GM19468 (cell line): ENCODE measurements at regions not wholly inside any gene's neighbourhood (a gene's known extent, or its start where the extent isn't known, plus 50 kb on each side); places are given as distances from the start of the nearest gene placed in this dataset.

Source experiments
- ATAC-seq: cut with Tn5 transposase; IDR thresholded peaks from one replicate; pipeline ENCODE4 v1.9.1; 2021; ENCODE audit warnings: mild to moderate bottlenecking, moderate library complexity, moderate number of reproducible peaks; ENCODE audit not compliant: unreplicated experiment; ENCODE audit errors: extremely low read depth

GRCh38 chr5:63570752-63571151 lies 391.5 kb downstream of the HTR1A start:
- no peak for ATAC-seq

GRCh38 chr5:63564789-63565188 lies 397.5 kb downstream of the HTR1A start:
- no peak for ATAC-seq

GRCh38 chr5:63563008-63563917 lies 399.0 kb downstream of the HTR1A start:
- no peak for ATAC-seq

- ATAC-seq: no peak
Observed at GRCh38 chr5:63555874-63556273, 406.4 kb downstream of the HTR1A start.

- no peak for ATAC-seq
Observed at GRCh38 chr5:63554191-63554590, 408.1 kb downstream of the HTR1A start.

GRCh38 chr5:63553073-63553472 lies 409.2 kb downstream of the HTR1A start:
- ATAC-seq: no peak

GRCh38 chr5:63535840-63536602 lies 426.2 kb downstream of the HTR1A start:
- no peak for ATAC-seq

- no peak for ATAC-seq
Observed at GRCh38 chr5:63524281-63524680, 438.0 kb downstream of the HTR1A start.

GRCh38 chr5:63516006-63516405 lies 446.2 kb downstream of the HTR1A start:
- ATAC-seq: no peak

- ATAC-seq: no peak
Observed at GRCh38 chr5:63500242-63500641, 462.0 kb downstream of the HTR1A start.

- no peak for ATAC-seq
Observed at GRCh38 chr5:63495225-63495624, 467.0 kb downstream of the HTR1A start.

- no peak for ATAC-seq
Observed at GRCh38 chr5:63483338-63483737, 478.9 kb downstream of the HTR1A start.

GRCh38 chr5:63473335-63473967 lies 488.8 kb downstream of the HTR1A start:
- no peak for ATAC-seq

GRCh38 chr5:63456279-63456678 lies 506.0 kb downstream of the HTR1A start:
- ATAC-seq: no peak

GRCh38 chr5:63451188-63451587 lies 511.1 kb downstream of the HTR1A start:
- no peak for ATAC-seq

GRCh38 chr5:63439537-63439936 lies 522.7 kb downstream of the HTR1A start:
- ATAC-seq: no peak

GRCh38 chr5:63409737-63410136 lies 552.5 kb downstream of the HTR1A start:
- no peak for ATAC-seq

GRCh38 chr5:63408984-63409383 lies 553.3 kb downstream of the HTR1A start:
- ATAC-seq: no peak

GRCh38 chr5:63401436-63402046 lies 560.7 kb downstream of the HTR1A start:
- ATAC-seq: no peak

- no peak for ATAC-seq
Observed at GRCh38 chr5:63400079-63400478, 562.2 kb downstream of the HTR1A start.
